ENCODE measurements at regions not wholly inside any gene's neighbourhood (a gene's known extent, or its start where the extent isn't known, plus 50 kb on each side); places are given as distances from the start of the nearest gene placed in this dataset.

DNA sequence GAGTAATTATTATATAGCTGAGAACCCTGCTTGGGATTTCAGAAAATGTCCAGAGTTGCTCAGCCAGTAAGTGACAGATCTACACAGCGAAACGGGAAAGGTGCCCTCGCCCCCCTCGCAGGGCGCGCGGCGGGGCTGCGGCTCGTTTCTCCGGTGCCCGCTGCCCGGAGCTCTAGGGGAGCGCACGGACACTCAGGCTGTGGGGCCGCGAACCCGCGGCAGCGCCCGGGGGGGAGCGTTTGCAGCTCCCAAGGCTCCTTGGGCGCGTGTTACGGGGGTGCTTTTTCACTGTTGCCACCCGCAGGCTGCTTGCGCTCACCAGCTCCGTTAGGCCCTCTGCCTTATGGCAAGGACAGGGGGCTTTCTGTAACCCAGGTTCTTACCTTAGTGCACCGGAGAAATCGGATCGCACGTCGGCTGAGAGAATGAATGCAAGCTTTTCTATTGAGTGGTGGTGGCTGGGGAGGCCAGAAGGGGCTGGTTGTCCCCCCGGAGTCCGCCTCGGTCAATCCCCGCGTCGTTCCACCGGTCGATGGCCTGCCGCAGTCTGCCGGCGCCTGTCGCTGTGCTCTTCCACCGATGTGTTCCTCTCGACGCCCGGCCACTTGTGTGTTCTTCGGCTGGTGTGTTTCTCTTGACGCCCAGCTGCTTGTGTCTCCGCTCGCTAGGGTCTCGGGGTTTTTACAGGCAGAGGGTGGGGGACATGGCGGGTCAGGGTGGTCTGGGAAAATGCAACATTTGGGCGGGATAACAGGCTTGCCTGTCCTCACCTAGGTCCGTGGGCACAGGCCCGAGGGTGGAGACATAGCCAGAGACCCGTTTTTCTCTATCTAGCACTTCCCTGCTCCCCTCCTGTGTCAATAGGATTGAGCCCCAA is 758.8 kb upstream of the DDX18 start:
- DNase-seq (ENCODE audit: extremely low read depth in 1 of 11, low read depth in 9 of 11, low spot score in 4 of 11) = no peak

DNA sequence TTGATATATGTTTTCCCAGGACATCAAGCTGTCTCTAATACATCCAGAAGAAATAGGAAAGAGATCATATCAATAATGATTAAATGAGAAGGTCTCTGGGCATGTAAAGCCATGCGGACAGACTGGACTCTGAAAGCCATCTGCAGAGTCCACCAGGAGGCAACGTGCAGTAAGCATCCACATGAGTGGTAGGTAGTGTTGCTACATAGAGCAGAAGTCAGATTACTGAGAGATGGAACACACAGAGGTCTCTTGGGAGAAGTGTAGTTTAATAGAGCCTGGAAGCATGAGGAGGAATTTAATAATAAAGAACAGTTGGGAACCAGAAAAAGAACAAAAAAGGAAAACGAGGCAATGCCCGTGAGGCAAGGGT is 758.1 kb upstream of the DDX18 start:
- no peak for DNase-seq (ENCODE audit: extremely low read depth in 1 of 11, low read depth in 9 of 11, low spot score in 4 of 11)

GRCh38 chr2:117057016-117057415 is 757.5 kb upstream of the DDX18 start:
- no peak for DNase-seq (ENCODE audit: extremely low read depth in 1 of 11, low read depth in 9 of 11, low spot score in 4 of 11)

- no peak for DNase-seq (ENCODE audit: extremely low read depth in 1 of 11, low read depth in 9 of 11, low spot score in 4 of 11)
Measured at GRCh38 chr2:117058366-117058765, 756.1 kb upstream of the DDX18 start.

DNA sequence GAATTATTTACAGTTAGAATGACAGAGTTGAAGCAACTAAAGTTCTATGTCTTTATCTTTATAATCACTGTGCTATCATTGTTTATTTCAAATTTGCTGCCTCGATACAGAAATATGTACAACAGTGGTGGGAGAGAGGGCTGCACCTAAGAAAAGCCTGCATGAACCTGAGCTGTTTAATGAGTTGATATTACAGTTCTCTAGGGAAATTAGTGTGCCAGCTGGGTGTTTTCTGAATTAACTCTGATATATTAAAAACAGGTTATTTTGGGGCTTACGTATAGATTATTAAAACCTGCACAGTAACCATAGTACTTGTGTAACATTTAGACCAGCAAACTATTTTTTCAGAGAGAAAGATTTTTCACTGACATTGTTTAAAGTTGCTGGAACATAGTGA is 750.5 kb upstream of the DDX18 start:
- DNase-seq (ENCODE audit: extremely low read depth in 1 of 11, low read depth in 9 of 11, low spot score in 4 of 11) = no peak

- no peak for DNase-seq (ENCODE audit: extremely low read depth in 1 of 11, low read depth in 9 of 11, low spot score in 4 of 11)
Measured at GRCh38 chr2:117065912-117066311, 748.6 kb upstream of the DDX18 start.

GRCh38 chr2:117067900-117068299 is 746.6 kb upstream of the DDX18 start:
- no peak for DNase-seq (ENCODE audit: extremely low read depth in 1 of 11, low read depth in 9 of 11, low spot score in 4 of 11)

DNA sequence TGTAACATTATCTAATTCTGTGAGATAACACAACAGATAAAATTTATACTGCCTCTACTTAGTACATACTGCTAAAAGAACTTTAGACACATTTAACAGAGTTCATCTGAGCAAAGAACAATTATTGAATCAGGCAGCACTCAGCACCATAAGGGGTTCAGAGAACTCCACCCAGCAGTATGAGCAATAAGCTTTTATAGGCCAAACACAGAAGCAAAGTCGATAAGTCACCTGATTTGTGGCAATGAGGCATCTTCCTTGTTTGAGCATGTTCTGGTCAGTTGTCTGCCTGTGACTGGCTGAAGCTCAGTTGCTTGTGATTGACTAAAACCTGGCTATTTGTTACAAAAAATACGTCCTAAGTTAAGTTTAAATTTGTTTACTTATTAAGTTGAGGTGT is 746.1 kb upstream of the DDX18 start:
- no peak for DNase-seq (ENCODE audit: extremely low read depth in 1 of 11, low read depth in 9 of 11, low spot score in 4 of 11)

DNA sequence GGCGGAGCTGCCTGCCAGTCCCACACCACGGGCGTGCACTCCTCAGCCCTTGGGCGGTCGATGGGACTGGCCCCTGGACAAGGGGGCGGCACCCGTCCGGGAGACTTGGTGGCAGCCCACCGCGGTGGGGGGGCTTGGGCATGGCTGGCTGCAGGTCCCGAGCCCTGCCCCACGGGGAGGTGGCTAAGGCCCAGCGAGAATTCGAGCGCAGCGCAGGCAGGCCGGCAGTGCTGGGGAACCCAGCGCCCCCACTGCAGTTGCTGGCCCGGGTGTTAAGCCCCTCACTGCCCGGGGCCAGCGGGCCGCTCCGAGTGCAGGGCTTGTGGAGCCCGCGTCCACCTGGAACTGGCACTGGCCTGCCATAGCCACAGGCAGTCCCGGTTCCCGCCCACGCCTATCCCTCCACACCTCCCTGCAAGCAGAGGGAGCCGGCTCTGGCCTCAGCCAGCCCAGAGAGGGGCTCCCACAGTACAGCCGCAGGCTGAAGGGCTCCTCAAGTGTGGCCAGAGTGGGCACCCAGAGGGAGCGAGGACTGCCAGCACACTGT is 742.9 kb upstream of the DDX18 start:
- no peak for DNase-seq (ENCODE audit: extremely low read depth in 1 of 11, low read depth in 9 of 11, low spot score in 4 of 11)

- DNase-seq (ENCODE audit: extremely low read depth in 1 of 11, low read depth in 9 of 11, low spot score in 4 of 11) = no peak
Measured at GRCh38 chr2:117074756-117075155, 739.7 kb upstream of the DDX18 start.

- no peak for DNase-seq (ENCODE audit: extremely low read depth in 1 of 11, low read depth in 9 of 11, low spot score in 4 of 11)
Measured at GRCh38 chr2:117085256-117085655, 729.2 kb upstream of the DDX18 start.

- DNase-seq (ENCODE audit: extremely low read depth in 1 of 11, low read depth in 9 of 11, low spot score in 4 of 11) = no peak
Measured at GRCh38 chr2:117085737-117086136, 728.8 kb upstream of the DDX18 start.

DNA sequence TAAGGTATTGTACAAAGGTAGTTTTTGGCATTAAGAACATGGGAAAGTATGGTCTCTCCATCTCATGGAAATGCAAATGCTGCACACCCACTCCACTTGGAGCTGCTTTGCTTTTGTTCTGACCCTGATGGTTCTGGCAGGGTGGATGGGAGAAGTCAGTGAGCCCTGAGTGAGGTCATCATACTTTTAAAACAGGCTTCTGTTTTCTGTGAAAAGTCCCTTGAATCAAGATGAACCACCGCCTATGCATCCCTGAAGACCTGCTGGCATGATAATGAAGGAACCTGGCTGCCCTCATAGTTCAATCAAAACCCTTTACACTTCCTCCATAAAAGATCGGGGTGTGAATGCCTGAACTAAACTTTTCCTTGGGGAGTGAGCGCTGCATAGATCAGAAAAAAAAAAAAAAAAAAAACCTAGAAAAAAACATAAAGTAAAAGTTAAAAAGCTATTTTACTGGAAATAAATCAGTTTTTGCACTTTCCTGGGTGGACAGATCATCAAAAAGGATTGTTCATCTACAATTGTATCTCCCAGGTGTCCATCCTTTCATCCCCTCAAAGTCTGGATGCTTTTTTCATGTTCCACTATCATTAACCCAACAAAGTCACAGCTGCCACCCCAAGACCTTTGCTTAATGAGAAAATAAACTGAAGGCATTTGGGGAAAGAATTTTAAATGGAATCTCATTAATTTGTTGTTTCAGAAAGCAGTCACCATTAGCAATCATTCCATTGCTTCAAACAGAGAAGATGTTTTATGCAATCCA is 728.1 kb upstream of the DDX18 start:
- DNase-seq (ENCODE audit: extremely low read depth in 1 of 11, low read depth in 9 of 11, low spot score in 4 of 11) = no peak

- no peak for DNase-seq (ENCODE audit: extremely low read depth in 1 of 11, low read depth in 9 of 11, low spot score in 4 of 11)
Measured at GRCh38 chr2:117086943-117087250, 727.6 kb upstream of the DDX18 start.

DNA sequence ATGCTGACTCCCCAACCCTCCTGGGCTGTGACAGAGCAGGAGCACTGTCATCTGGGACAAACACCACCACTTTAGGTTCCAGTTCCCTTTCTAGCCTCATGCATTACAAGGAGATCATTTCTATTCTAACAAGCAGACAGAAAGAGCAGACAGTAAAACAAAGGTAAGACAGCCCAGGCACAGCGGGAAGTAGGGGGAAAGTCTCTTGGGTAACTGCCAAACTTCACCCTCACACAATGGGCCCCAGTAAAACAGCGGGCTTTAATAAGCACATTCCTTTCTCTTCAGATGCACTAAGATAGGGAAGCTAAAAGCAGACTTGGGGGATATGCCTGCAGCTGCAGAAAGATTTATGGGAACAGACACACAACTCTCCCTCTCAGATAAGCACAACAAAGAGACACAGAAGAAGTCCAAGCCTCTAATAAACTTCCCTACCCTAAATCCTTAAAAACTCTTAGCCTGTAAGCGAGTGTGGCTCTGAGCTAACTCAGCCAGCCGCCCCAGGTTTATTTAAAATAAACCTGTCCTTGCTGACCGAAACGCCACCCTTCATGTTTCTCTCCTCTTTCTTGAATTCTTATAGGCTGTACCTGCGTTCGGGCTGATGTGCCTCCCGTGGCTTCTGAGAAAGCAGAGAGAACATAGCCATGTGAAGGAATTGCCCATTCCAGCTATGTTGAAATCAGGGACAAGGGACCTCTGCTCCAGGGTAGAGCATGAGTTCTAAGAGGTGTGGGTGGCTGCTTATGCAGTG is 726.8 kb upstream of the DDX18 start:
- no peak for DNase-seq (ENCODE audit: extremely low read depth in 1 of 11, low read depth in 9 of 11, low spot score in 4 of 11)

GRCh38 chr2:117091041-117091837 is 723.3 kb upstream of the DDX18 start:
- no peak for DNase-seq (ENCODE audit: extremely low read depth in 1 of 11, low read depth in 9 of 11, low spot score in 4 of 11)

DNA sequence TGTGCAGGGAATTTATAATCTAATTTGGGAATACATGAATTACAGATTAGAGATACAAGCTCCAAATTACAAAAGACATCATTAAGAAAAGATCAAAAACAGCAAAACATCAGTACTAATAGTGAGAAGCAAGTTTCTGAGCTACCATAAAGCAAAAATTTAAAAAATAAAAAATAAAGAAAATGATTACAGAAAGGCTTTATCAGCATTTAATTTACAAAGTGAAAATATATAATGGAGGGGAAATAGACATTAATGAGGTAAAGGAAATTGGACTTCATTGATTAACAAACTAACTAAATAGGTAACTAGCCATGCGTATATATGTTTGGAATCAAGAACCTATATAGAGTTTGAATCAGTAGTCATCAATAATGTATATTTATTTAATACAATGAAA is 712.9 kb upstream of the DDX18 start:
- DNase-seq (ENCODE audit: extremely low read depth in 1 of 11, low read depth in 9 of 11, low spot score in 4 of 11) = no peak

- no peak for DNase-seq (ENCODE audit: extremely low read depth in 1 of 11, low read depth in 9 of 11, low spot score in 4 of 11)
Measured at GRCh38 chr2:117108741-117109267, 705.7 kb upstream of the DDX18 start.

DNA sequence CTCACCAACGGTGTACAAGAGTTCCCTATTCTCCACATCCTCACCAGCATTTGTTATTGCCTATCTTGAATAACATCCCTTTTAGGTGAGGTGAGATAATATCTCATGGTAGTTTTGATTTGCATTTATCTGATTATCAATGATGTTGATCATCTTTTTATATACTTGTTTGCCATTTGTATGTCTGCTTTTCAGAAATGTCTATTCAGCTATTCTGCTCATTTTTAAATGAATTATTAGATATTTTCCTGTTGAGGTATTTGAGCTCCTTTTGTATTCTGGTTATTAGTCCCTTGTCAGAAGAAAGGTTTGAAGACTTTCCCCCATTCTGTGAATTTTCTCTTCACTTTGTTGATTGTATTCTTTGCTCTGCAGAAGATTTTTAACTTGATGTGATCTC is 695.5 kb upstream of the DDX18 start:
- DNase-seq (ENCODE audit: extremely low read depth in 1 of 11, low read depth in 9 of 11, low spot score in 4 of 11) = no peak
